NCI-H187 (cell line): ENCODE measurements at regions not wholly inside any gene's neighbourhood (a gene's known extent, or its start where the extent isn't known, plus 50 kb on each side); places are given as distances from the start of the nearest gene placed in this dataset.
A peak's percentile ranks its signal among the peaks of the same experiment; 100 is the strongest.

ENCODE experiments used
- DNase-seq, 2 experiments: peaks; one replicate each; lab custom pipeline; 2025; lab: John Stamatoyannopoulos, UW

- no peak for DNase-seq
These were observed 216.2 kb downstream of the ENC1 start for GRCh38 chr5:74424162-74424868.

- no peak for DNase-seq
These were observed 217.1 kb downstream of the ENC1 start for GRCh38 chr5:74423383-74423782.

GRCh38 chr5:74422671-74423070 lies 217.9 kb downstream of the ENC1 start:
- no peak for DNase-seq

GRCh38 chr5:74422030-74422429 lies 218.5 kb downstream of the ENC1 start:
- DNase-seq = no peak

- no peak for DNase-seq
These were observed 219.2 kb downstream of the ENC1 start for GRCh38 chr5:74421377-74421776.

GRCh38 chr5:74420947-74421346 lies 219.6 kb downstream of the ENC1 start:
- DNase-seq = no peak

GRCh38 chr5:74420220-74420619 lies 220.3 kb downstream of the ENC1 start:
- no peak for DNase-seq

- DNase-seq = no peak
These were observed 221.1 kb downstream of the ENC1 start for GRCh38 chr5:74419468-74419867.

GRCh38 chr5:74418709-74419108 lies 221.8 kb downstream of the ENC1 start:
- no peak for DNase-seq

GRCh38 chr5:74418261-74418660 lies 222.3 kb downstream of the ENC1 start:
- DNase-seq = no peak

- DNase-seq = no peak
These were observed 224.8 kb downstream of the ENC1 start for GRCh38 chr5:74415695-74416102.

GRCh38 chr5:74414228-74414627 lies 226.3 kb downstream of the ENC1 start:
- DNase-seq = no peak

GRCh38 chr5:74413403-74414048 lies 227.0 kb downstream of the ENC1 start:
- DNase-seq = no peak

GRCh38 chr5:74412066-74412465 lies 228.5 kb downstream of the ENC1 start:
- no peak for DNase-seq

GRCh38 chr5:74409712-74410111 lies 230.8 kb downstream of the ENC1 start:
- peak in 1 of 2 experiments; percentile 78 for DNase-seq

- DNase-seq = peak; percentile 56 to 78
These were observed 231.3 kb downstream of the ENC1 start for GRCh38 chr5:74409166-74409706.

GRCh38 chr5:74408150-74409043 lies 232.1 kb downstream of the ENC1 start:
- DNase-seq = no peak

GRCh38 chr5:74407701-74408100 lies 232.8 kb downstream of the ENC1 start:
- DNase-seq = no peak

- no peak for DNase-seq
These were observed 233.7 kb downstream of the ENC1 start for GRCh38 chr5:74406844-74407243.

- no peak for DNase-seq
These were observed 234.9 kb downstream of the ENC1 start for GRCh38 chr5:74405593-74405992.

- DNase-seq = no peak
These were observed 235.7 kb downstream of the ENC1 start for GRCh38 chr5:74404574-74405508.
